ENCODE measurements at regions not wholly inside any gene's neighbourhood (a gene's known extent, or its start where the extent isn't known, plus 50 kb on each side); places are given as distances from the start of the nearest gene placed in this dataset.
"Not testable (repeated sequence)": the region's sequence is repeated elsewhere in the genome, so short reads cannot be mapped to it uniquely, and the experiment has no call there.

DNA sequence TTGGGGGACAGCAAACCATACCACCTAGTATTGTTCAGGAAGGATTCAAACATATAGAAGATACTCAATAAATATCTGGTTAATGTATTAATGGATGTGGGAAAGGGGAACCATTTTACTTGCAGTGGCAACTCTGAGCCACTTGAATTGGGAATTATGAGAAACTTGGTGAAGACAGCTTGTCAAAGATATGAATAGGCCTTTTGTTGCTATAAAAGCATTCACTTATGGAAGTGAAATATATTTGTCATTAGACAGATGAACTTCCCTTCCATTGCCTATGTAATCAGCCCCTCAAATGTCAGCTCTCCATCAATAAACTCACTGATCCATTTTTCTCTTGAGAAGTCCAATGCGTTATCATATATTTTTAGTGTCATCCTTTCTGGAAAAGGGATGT, 56.1 kb downstream of the GPR85 start:
- DNase-seq (ENCODE audit: low spot score): no peak

DNA sequence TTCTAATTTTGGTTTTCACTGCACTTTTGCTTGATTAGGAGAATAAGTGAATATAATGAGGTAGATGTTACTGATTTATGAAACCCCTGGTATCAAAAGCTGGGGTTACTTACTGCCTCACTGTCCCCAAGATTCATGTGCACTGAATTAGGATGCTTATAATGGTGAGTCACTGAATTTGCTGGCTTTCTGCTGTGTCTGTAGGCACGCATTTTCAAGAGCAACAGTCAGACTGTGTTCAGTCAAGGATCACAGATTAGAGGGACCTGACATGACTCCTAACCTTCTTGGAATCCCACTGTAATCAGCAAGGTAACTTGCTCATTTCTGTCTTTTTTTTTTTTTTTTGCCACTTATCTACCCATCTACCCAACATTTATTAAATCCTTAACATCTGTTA, 59.7 kb downstream of the GPR85 start:
- DNase-seq (ENCODE audit: low spot score): no peak

DNA sequence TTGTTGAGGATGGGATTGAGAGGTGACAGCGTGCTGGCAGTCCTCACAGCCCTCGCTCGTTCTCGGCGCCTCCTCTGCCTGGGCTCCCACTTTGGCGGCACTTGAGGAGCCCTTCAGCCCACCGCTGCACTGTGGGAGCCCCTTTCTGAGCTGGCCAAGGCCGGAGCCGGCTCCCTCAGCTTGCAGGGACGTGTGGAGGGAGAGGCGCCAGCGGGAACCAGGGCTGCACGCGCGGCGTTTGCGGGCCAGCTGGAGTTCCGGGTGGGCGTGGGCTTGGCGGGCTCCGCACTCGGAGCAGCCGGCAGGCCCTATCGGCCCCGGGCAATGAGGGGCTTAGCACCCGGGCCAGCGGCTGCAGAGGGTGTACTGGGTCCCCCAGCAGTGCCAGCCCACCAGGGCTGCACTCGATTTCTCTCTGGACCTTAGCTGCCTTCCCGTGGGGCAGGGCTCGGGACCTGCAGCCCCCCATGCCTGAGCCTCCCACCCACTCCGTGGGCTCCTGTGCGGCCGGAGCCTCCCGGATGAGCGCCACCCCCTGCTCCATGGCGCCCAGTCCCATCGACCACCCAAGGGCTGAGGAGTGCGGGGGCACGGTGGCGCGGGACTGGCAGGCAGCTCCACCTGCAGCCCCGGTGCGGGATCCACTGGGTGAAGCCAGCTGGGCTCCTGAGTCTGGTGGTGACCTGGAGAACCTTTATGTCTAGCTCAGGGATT, 69.3 kb downstream of the GPR85 start:
- not testable (repeated sequence) for DNase-seq (ENCODE audit: low spot score)

DNA sequence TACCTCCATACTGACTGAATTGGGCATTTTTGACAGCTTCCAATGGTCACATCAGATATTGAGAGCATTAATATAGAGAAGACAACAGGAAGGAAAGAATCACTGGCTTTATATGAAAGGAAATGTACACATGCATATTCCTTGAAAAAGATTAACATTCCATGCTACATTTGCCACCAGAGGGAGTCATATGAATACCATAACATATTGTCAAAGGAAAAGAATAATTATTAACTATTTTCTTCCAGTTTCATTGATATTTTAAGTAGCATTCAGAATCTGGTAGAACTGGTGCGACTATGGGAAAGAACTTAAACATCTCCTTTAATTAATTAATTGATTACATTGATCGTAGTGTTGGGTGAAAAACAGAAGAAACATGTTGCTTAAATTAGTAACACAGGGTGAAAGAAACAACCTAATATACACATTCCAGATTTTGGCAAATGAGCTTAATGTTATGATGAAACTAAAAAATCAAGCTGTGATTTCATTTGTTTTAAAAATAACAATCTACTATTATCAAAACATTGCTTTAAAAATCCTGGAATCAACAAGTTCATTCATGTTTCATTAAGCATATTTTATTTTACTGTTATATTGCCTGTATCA, 71.5 kb downstream of the GPR85 start:
- DNase-seq (ENCODE audit: low spot score): no peak

DNA sequence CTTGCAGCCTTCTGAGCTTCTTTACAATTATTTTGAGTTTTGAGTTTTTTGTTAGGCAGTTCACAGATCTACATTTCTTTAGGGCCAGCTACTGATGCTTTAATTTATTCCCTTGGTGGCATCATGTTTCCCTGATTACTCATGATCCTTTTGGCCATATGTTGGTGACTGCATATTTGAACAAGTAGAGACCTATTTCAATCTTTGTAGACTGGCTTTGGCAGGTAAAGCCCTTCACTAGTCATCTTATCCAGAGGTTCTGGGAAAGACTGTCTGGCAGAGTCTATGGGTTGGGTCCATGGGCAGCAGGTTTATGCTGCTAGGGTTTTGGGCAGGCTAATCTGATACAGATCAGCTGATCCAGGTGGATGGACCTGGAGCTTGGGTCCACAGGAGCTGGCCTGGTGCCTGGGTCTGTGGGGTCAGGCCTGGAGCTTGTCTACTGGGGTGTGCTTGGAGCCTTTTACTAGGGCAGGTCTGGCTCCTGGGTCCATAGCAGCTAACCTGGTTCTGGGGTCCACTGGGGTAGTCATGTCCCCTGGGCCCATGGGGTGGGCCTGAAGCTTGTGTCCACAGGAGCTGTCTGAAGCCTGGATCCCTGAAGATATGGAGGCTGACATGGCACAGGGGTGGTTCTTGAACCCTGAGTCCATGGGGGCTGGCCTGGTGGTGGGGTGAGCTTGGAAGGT, 72.7 kb downstream of the GPR85 start:
- DNase-seq (ENCODE audit: low spot score): no peak

DNA sequence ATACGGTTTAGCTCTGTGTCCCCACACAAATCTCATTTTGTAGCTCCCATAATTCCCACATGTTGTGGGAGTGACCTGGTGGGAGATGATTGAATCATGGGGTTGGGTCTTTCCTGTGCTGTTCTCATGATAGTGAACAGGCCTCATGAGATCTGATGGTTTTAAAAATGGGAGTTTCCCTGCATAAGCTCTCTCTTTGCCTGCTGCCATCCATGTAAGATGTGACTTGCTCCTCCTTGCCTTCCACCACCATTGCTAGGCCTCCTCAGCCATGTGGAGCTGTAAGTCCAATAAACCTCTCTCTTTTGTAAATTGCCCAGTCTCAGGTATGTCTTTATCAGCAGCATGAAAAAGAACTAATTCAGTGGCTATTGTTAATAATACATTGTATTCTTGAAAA, 73.8 kb downstream of the GPR85 start:
- not testable (repeated sequence) for DNase-seq (ENCODE audit: low spot score)

DNA sequence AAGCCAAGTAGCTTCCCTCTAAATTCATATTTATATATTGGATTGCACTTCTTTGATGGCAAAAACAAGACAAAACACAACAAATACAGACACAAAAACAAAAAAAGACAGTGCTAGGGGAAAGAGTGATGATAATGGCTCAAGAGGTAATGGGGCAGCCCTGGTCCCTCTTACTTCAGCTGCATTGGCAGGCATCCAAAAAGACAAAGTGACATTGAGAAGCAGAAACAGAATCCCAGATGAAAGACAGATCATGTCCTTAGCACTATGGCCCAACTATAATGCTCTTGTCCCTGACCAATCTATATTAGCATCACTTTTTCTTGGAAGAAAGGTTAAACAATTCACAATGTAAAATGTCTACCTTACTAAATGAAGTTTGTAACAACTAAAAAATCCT, 76.2 kb downstream of the GPR85 start:
- DNase-seq (ENCODE audit: low spot score): no peak

DNA sequence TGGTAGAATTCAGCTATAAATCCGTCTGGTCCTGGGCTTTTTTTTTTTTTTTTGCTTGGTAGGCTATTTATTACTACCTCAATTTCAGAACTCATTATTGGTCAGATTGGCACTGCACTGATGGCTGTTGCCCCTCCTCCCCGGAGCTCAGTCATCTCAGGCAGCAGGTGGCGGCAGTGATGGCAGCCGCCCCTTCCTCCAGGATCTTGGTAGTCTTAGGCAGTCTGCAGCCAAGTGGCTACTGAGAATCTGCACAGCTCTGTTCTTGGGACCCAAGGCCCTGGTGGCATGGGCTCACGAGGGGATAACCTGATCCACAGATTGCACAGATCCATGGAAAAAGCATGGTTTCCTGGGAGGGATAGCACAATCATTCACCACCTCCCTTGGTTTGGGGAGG, 77.9 kb downstream of the GPR85 start:
- no peak for DNase-seq (ENCODE audit: low spot score)

DNA sequence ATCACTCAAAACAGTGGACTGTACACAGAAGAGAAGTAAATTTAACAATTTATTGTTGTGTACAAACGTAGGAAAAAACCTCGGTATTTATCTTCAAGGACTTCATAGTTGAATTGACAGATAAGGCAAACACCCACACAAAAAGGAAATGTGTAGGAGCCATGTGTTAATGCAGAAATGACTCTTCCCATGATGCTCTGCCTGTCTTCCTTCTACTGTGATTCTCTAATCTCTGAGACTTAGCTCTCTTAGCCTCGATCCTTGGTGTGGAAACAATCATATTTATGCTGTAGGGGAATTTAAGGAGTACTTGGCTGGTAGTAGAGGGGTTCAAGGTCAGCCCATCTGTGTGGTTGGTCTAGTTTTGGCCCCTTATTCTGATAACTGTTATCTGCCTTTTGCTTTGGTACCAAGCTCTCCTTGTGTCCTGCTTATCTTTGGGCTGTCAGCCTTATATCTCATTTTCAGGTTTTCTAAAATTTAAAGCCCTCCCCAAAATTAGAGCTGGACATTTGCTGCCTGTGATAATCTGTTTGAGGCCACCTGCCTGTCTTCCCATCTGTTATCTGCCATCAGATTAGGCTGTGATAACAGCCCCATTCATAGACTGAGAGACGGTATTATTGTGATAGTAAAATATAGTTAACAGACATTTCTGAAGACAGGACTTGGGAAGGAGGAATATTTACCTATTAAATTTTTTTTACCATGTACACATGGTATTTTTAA, 81.7 kb downstream of the GPR85 start:
- no peak for DNase-seq (ENCODE audit: low spot score)

DNA sequence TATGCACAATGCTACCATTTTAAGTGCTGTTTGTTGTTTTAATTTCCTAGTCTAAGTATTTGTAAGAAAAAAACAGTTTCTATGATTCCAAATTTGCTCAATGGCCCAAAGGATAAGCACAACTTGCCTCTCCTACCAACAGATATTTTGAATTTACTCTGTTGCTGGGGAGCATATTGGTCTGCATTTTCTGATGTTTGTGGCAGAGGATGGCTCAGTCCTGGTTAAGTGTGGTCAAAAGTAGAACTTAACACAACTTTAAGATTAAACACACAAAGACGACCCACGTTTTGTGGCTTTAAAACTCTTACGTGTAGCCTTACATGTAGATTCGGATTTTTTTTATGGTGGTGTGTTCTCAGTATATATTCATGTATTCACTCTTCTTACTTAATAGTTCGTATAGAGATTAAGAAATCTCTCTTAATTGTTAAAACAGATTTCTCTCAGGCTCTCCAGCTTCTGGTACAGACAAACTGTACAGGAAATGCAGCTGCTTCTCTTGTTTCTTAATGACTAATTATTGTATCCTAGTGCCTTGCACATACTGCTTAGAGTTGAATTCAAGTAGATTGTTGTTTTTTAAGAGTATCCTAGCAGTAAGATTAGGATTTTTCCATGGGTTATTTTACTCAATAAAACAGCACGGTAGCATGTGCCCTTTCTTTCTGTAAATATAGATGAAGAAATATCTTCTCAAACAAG, 86.2 kb downstream of the GPR85 start:
- no peak for DNase-seq (ENCODE audit: low spot score)

DNA sequence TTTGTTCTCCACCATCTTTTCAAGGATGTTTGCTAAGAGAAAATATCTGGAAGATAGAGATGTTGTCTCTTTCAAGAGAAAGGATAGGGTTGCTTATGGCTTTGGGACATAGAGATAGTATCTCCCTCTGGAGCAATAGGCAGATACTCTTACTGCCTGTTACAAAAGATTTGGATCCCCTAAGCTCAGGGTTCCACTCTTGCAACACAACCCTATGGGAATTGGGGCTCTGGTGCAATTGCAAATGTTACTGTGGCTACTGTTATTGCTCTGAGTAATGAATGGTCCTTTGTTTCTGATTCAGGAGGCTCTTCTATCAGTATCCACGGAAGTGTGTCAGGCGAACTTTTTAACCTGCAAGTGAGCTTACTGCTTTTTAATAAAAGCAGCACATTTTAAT, 88.8 kb downstream of the GPR85 start:
- no peak for DNase-seq (ENCODE audit: low spot score)

DNA sequence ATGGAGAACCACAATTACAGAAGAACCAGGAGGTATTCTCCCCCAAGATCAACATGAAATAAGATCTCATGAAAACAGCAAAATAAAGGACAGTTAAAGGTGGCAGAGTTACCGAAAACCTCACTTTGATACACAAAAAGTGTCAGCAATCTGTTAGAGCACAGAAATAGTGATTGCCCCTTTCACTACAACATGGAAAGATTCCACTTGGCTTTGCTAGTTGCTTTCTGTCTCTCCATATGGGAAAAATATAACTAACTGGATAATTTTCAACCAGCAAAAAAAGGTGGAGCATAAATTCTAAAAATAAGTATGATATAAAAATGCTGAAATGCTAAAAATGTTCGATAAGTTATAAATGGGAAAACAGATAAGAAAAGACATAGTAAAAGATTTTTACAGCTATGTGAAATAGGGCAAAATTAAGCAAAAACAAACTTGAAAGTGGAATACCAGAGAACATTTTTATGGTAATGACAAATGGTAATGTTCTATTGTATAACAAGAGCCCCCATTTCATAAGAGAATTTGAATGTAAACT, 90.2 kb downstream of the GPR85 start:
- no peak for DNase-seq (ENCODE audit: low spot score)

DNA sequence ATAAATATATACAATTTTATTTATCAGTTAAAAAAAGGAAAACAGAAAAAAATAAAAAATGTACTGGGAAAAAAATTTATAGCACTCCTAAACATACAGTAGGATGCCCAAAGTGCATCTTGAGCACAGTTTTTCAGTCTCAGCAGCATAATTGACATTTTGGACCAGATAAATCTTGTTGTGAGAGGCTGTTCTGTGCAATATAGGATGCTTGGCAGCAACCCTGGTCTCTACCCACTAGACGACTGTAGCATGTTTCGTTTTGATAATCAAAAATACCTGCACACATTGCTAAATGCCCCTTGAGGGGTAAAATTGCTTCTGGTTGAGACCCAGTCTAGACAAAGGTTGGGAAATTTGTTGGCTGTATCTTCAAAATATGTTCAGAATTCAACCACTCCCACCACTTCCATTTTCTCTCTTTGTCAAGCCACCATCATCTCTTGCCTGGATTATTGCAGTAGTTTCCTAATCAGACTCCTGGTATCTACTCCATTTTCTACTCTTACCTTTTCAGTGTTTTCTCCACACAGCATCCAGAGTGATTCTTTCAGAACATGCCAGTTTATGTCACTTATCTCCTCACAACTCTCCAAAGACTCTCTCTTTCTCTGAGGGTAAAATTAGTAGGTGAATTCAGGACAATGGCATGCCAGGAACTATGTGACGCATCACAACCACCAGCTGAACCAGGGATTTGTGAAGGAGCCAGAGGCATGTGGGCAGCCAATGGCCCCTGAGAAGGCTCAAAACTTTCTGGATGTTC, 91.4 kb downstream of the GPR85 start:
- DNase-seq (ENCODE audit: low spot score): no peak

DNA sequence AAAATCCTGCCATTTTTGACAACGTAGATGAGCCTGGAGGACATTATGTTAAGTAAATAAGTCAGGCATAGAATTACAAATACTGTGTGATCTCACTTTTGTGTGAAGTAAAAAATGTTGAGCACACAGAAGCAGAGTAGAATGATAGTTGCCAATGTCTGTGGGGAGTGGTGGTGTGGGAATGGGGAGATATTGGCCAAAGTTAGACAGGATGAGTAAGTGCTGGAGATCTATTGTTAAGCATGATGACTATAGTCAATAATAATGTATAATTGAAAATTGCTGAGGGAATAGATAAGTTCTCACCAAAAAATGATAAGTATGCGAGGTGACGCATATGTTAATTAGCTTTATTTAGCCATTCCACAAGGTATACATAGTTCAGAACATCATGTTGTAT, 92.0 kb downstream of the GPR85 start:
- no peak for DNase-seq (ENCODE audit: low spot score)

DNA sequence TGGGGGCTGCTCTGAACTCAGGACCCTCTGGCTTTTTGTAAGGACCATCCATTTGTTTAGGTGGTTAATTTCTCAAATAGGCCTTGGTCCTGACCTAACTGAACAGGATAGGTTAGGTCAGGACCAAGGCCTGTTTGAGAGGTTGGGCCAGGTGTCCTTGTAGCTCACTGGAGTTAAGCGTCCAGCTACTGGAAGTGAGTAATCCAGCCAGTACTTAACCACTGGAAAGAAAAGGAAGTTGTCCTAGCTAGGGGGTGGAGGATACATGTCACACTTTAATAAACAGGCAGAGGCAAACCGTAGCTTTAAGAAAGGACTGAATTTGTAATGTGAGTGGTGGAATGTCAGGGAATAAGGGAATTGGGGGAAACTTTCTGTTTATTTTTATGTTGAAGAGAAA, 96.0 kb downstream of the GPR85 start:
- DNase-seq (ENCODE audit: low spot score): no peak

DNA sequence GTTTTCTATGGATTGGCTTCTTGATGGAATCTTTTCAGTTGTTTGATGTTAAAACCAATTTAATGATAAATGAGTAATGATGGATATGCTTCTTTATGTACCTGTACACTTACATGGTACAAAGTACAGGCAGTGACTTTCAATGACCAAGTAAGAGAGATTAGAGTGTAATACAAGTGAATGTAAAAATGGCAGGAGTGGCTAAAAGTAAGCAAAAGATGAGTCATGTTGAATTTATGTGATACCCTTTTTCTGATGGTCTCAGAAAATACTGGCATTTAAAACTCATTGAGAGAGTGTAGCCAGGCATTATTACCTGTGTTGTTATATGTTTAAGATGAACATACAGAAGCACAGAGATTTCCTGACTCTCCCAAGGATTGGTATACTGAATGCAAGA, 97.1 kb downstream of the GPR85 start:
- no peak for DNase-seq (ENCODE audit: low spot score)

DNA sequence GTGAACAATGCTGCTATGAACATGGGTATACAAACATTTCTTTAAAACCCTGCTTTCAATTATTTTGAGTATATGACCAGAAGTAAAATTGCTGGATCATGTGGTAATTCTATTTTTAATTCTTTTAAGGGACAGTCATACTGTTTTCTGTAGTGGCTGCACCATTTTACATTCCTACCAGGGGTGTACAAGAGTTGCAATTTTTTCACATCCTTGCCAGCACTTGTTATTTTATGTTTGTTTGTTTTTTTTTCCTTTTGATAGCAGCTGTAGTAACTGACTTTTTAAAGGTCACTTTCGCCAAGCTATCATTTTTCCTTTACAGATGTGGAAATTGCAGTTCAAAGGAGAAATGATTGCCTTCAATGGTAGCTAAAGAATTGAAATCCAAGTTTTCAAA, 99.5 kb downstream of the GPR85 start:
- no peak for DNase-seq (ENCODE audit: low spot score)

DNA sequence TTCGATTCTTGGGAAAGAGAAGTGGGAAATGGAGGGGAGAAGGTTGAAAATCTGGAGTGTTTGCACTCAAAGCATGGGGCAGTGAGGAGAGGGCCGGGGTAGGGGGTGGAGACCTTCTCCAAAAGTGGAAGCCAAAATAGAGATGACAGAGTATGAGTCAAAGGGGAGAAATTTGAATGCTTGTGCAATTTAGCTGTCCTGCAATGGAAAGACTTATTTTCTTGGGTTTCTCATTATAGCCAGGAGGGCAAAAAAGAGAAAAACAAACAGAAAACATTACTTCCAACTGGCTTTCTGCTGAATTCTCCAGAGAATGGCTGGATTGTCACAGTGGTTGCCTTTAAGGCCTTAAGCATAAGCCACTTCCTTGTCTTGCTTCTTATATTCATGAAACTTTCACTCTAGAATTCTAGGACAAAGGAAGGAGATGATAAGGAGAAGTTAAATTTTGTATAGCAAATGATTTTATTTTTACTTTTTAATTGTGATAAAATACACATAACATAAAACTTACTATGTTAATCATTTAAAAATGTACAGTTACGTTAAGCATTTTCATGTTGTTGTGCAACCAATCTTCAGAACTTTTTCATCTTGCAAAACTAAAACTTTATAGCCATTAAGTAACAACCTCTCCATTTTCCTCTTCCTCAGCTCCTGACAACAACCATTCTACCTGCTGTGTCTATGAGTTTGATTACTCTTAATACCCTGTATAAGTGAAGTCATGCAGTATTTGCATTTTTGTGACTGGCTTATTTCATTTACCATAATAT, 100.2 kb downstream of the GPR85 start:
- no peak for DNase-seq (ENCODE audit: low spot score)

DNA sequence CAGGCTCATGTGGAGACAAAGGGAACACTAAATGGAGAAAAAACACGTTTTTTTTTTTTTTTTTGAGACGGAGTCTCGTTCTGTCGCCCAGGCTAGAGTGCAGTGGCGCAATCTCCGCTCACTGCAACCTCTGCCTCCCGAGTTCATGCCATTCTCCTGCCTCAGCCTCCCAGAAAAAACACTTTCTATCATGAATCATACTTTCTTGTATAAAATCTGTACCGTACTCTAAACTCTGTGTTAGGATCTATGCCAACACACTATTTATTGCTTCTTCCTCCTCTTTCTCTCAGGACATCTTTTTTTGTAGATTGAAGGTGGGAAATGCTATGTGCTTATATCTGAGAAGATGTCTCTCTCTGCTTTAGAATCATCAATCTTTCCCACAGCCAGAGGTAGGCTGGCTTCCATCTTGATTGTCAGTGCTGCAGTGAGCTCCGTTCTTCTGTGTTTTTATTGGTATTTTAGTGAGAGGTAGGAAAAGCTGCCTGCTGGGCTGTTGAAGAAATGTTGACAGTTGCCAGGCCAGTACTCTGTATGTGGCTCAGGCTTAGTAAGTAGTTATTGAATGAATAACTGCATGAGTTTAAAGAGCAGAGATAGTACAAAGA, 101.1 kb downstream of the GPR85 start:
- no peak for DNase-seq (ENCODE audit: low spot score)

Measured in CD4-positive, alpha-beta T cell treated with Interleukin-6 at 100 ng/mL for 8 hours (primary cell).